Activated naive CD8-positive, alpha-beta T cell treated with anti-CD3 and anti-CD28 coated beads, Interleukin-2, amount 10 ng/mL, durations not matched to agents 7 days and 5 days (primary cell): ENCODE measurements at regions not wholly inside any gene's neighbourhood (a gene's known extent, or its start where the extent isn't known, plus 50 kb on each side); places are given as distances from the start of the nearest gene placed in this dataset.
"Not testable (repeated sequence)": the region's sequence is repeated elsewhere in the genome, so short reads cannot be mapped to it uniquely, and the experiment has no call there.

Source experiments
- ATAC-seq: fragments of 150-1000 bp; cut with Tn5 transposase; one replicate; pipeline ENCODE4 v1.10.0; 2021; ENCODE audit warnings: low read depth, moderate library complexity
- POLR2A ChIA-PET: fragments of 350-600 bp; sonication (Branson Sonifier 250); formaldehyde crosslinking; loops from one replicate; lab custom pipeline; 2021; ENCODE audit warnings: antibody characterized with exemption; lab: Charles Lee
- DNase-seq: peaks from one replicate; pipeline ENCODE4 v3.0.0; 2021
- H3K27ac Mint-ChIP-seq: one replicate; pipeline ENCODE4 v1.8.0; 2022; ENCODE audit warnings: mild to moderate bottlenecking, mixed read lengths
- H3K27me3 Mint-ChIP-seq: one replicate; pipeline ENCODE4 v1.8.0; 2022; ENCODE audit warnings: mild to moderate bottlenecking, moderate library complexity, mixed read lengths
- H3K36me3 Mint-ChIP-seq: one replicate; pipeline ENCODE4 v1.8.0; 2021; ENCODE audit warnings: mild to moderate bottlenecking, mixed read lengths
- H3K4me1 Mint-ChIP-seq: one replicate; pipeline ENCODE4 v1.8.0; 2021; ENCODE audit warnings: mixed read lengths
- H3K4me3 Mint-ChIP-seq: one replicate; pipeline ENCODE4 v1.8.0; 2022; ENCODE audit warnings: mild to moderate bottlenecking, moderate library complexity, mixed read lengths
- H3K9me3 Mint-ChIP-seq: one replicate; pipeline ENCODE4 v1.8.0; 2021; ENCODE audit warnings: mixed read lengths

DNA sequence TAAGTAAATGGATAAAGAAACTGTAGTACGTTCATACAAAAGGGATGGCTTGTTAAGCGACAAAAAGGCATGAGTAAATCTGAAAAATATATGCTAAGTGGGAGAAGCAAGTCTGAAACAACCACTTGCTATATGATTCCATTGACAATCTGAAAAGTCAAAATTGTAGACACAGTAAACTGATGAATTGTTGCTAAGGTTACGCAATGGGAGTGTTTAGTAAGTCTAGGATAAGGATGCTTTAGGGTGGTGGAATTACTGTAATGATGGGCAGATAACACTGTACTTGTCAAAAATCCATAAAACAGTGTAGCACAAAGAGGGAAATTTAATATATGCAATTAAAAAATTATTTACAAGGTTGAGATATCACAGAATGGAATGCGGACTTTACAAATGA is 984.9 kb downstream of the FSCB start:
- POLR2A ChIA-PET: no interaction called here
- H3K4me3 Mint-ChIP-seq: no peak overlapping the region
- no peaks in the 10 kb centered on the region for H3K27me3 Mint-ChIP-seq
- no peak for DNase-seq
- no peak overlapping the region for H3K27ac Mint-ChIP-seq
- ATAC-seq: no peak
- H3K36me3 Mint-ChIP-seq: no peaks in the 10 kb centered on the region
- H3K4me1 Mint-ChIP-seq: no peaks in the 10 kb centered on the region
- H3K9me3 Mint-ChIP-seq: no peaks in the 10 kb centered on the region

- Mint-ChIP-seq H3K27ac (no peak overlapping the region), H3K4me3 (no peak overlapping the region), H3K4me1 (no peaks in the 10 kb centered on the region), H3K36me3 (no peaks in the 10 kb centered on the region), H3K27me3 (no peaks in the 10 kb centered on the region), H3K9me3 (peaks cover 1% of the 10 kb centered on the region)
- no peak for DNase-seq
- ATAC-seq: no peak
- POLR2A ChIA-PET: no interaction called here
These were observed 1003.6 kb downstream of the FSCB start for GRCh38 chr14:43503508-43503907.

DNA sequence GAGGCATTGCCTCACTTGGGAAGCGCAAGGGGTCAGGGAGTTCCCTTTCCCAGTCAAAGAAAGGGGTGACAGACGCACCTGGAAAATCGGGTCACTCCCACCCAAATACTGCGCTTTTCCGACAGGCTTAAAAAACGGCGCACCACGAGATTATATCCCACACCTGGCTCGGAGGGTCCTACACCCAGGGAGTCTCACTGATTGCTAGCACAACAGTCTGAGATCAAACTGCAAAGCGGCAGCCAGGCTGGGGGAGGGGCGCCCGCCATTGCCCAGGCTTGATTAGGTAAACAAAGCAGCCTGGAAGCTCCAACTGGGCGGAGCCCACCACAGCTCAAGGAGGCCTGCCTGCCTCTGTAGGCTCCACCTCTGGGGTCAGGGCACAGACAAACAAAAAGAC is 1014.7 kb downstream of the FSCB start:
- POLR2A ChIA-PET, H3K9me3 Mint-ChIP-seq, H3K4me3 Mint-ChIP-seq, H3K27ac Mint-ChIP-seq, H3K4me1 Mint-ChIP-seq, H3K27me3 Mint-ChIP-seq, ATAC-seq, DNase-seq, H3K36me3 Mint-ChIP-seq: not testable (repeated sequence)

GRCh38 chr14:43483415-43483814 is 1023.7 kb downstream of the FSCB start:
- H3K4me1 Mint-ChIP-seq: no peaks in the 10 kb centered on the region
- no peak for DNase-seq
- H3K4me3 Mint-ChIP-seq: no peak overlapping the region
- no peaks in the 10 kb centered on the region for H3K27me3 Mint-ChIP-seq
- H3K27ac Mint-ChIP-seq: no peak overlapping the region
- H3K9me3 Mint-ChIP-seq: peaks cover 1% of the 10 kb centered on the region
- H3K36me3 Mint-ChIP-seq: no peaks in the 10 kb centered on the region
- POLR2A ChIA-PET: no interaction called here
- ATAC-seq: no peak

DNA sequence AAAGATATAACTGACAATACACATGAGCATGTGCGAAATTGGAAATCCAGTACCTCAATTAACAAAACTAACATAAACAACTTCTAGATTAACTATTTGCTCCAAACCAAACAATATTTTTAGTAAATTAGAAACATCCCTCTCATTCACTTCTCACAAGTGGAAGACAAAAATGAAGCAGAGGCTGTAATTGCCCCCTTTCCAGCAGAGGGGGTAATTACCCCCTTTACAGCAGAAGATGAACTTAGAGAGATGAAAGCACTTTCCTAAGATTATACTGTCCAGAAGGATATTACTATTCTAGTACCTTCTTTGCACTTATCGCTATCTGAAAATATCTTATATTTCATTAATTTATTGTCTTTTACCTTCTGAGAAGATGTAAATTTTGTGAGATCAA is 1025.2 kb downstream of the FSCB start:
- H3K9me3 Mint-ChIP-seq: peaks cover 1% of the 10 kb centered on the region
- H3K27me3 Mint-ChIP-seq: no peaks in the 10 kb centered on the region
- ATAC-seq (no peak), DNase-seq (no peak)
- H3K27ac Mint-ChIP-seq: no peak overlapping the region
- POLR2A ChIA-PET: no interaction called here
- H3K4me3 Mint-ChIP-seq: no peak overlapping the region
- no peaks in the 10 kb centered on the region for H3K4me1 Mint-ChIP-seq
- H3K36me3 Mint-ChIP-seq: no peaks in the 10 kb centered on the region

DNA sequence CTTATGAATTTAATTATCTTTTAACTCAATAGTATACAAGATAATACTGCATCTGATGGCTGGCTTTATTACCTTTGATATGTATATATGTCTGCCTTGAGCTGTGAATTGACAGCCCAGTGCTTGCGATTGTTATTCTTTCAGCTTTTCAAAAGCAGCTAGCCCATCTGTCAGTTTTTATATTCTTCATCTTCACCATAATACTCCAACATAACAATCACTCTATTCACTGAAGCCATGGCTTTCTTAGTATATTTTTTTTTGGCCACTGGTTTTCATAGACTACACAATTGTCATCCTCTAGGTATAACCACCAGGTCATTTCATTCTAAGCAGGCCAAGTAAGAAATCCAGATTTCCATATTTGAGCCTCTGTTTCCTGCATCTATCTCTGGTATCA is 1026.1 kb downstream of the FSCB start:
- no peak for DNase-seq
- H3K9me3 Mint-ChIP-seq: peaks cover 1% of the 10 kb centered on the region
- POLR2A ChIA-PET: no interaction called here
- H3K27ac Mint-ChIP-seq: no peak overlapping the region
- ATAC-seq: no peak
- no peaks in the 10 kb centered on the region for H3K27me3 Mint-ChIP-seq
- no peaks in the 10 kb centered on the region for H3K36me3 Mint-ChIP-seq
- no peaks in the 10 kb centered on the region for H3K4me1 Mint-ChIP-seq
- no peak overlapping the region for H3K4me3 Mint-ChIP-seq

DNA sequence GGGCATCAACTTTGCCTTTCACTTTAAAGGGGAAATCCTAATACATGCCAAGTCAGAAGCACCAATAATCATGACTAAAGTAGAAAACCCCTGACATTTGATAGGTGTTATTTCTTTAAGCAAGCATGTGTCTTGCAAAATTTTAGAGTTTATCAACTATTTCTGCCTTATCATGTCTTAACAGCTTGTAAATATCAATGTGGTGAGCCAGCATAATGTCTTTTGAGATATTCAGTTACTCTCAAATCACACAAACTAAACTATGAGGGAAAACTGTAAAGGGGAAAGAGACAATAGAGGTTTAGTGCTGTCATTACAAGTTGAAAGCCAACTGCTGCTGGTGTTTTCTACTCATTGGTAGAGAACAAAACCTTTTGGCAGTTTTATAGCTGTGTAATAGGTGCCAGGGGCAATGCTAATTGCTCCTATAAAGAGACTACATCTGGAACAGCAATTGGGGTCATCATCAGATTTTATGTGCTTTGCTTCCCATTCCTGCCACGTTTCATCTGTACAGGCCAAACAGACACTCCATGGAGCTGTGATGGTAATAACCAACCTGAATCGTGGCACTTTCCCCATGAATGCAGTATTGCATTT is 1027.4 kb downstream of the FSCB start:
- no peak overlapping the region for H3K27ac Mint-ChIP-seq
- POLR2A ChIA-PET: no interaction called here
- H3K9me3 Mint-ChIP-seq: peaks cover 1% of the 10 kb centered on the region
- H3K4me1 Mint-ChIP-seq: no peaks in the 10 kb centered on the region
- no peaks in the 10 kb centered on the region for H3K27me3 Mint-ChIP-seq
- H3K4me3 Mint-ChIP-seq: no peak overlapping the region
- H3K36me3 Mint-ChIP-seq: no peaks in the 10 kb centered on the region
- ATAC-seq (no peak), DNase-seq (no peak)

DNA sequence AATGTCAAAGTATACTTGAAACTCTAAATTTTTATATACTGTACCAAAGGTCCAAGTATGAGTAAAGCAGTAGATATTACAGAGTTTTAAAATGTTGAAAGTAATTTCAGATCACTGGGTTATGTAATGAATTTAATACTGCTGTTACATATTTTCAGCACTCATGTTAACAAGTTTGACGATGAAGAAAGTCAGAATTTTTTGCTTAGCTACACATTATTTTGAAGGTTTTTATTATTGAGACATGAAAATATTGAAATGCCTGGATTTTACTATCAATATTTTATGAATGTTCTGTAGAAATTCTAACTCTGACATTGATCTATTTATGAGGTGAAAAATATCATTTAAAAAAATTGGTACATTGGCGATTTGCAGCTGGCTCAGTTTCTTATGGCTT is 1030.3 kb downstream of the FSCB start:
- Mint-ChIP-seq H3K27me3 (no peaks in the 10 kb centered on the region), H3K36me3 (no peaks in the 10 kb centered on the region), H3K9me3 (peaks cover 1% of the 10 kb centered on the region), H3K4me3 (no peak overlapping the region), H3K4me1 (no peaks in the 10 kb centered on the region), H3K27ac (no peak overlapping the region)
- DNase-seq: no peak
- no peak for ATAC-seq
- POLR2A ChIA-PET: no interaction called here

DNA sequence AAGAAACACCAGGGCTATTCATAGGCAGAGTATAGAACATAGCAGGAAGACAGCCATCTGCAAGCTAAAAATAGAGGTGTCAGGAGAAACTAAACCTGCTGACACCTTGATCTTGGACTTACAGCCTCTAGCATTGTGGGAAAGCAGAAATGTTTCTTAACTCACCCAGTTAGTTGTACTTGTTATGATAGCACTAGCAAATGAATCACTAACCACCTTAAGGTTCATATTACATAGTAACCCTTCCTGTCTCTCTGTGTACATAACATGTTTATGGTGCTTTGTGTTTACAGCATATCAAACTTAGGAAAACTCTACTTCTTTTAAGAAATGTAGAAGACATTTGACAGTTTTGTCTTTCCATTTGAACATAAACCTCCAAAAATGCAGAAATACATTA is 1031.3 kb downstream of the FSCB start:
- no peaks in the 10 kb centered on the region for H3K4me1 Mint-ChIP-seq
- POLR2A ChIA-PET: no interaction called here
- DNase-seq (no peak), ATAC-seq (no peak)
- no peak overlapping the region for H3K27ac Mint-ChIP-seq
- H3K36me3 Mint-ChIP-seq: no peaks in the 10 kb centered on the region
- H3K4me3 Mint-ChIP-seq: no peak overlapping the region
- no peaks in the 10 kb centered on the region for H3K27me3 Mint-ChIP-seq
- H3K9me3 Mint-ChIP-seq: no peaks in the 10 kb centered on the region

- Mint-ChIP-seq H3K27ac (no peak overlapping the region), H3K36me3 (no peaks in the 10 kb centered on the region), H3K27me3 (no peaks in the 10 kb centered on the region), H3K4me1 (no peaks in the 10 kb centered on the region), H3K4me3 (no peak overlapping the region), H3K9me3 (no peaks in the 10 kb centered on the region)
- POLR2A ChIA-PET: no interaction called here
- ATAC-seq: no peak
- DNase-seq: no peak
These were observed 1035.5 kb downstream of the FSCB start for GRCh38 chr14:43471595-43471994.

- DNase-seq (no peak), ATAC-seq (no peak)
- no peaks in the 10 kb centered on the region for H3K4me1 Mint-ChIP-seq
- no peaks in the 10 kb centered on the region for H3K27me3 Mint-ChIP-seq
- H3K9me3 Mint-ChIP-seq: peaks cover under 1% of the 10 kb centered on the region
- H3K36me3 Mint-ChIP-seq: no peaks in the 10 kb centered on the region
- POLR2A ChIA-PET: no interaction called here
- no peak overlapping the region for H3K27ac Mint-ChIP-seq
- H3K4me3 Mint-ChIP-seq: no peak overlapping the region
These were observed 1042.1 kb downstream of the FSCB start for GRCh38 chr14:43464968-43465367.

DNA sequence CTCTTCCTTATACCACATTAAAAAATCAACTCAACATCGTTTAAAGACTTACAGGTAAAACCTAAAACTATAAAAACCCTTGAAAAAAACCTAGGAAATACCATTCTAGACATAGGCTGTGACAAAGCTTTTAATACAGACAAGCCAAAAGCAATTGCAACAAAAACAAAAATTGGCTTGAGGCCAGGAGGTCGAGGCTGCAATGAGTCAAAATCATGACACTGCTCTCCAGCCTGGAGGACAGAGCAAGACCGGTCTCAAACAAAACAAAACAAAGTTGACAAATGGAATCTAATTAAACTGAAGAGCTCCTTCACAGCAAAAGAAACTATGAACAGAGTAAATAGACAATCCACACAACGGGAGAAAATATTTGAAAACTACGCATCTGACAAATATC is 1057.8 kb downstream of the FSCB start:
- Mint-ChIP-seq H3K36me3 (no peaks in the 10 kb centered on the region), H3K27ac (no peak overlapping the region), H3K9me3 (peaks cover 4% of the 10 kb centered on the region), H3K27me3 (no peaks in the 10 kb centered on the region), H3K4me3 (no peak overlapping the region), H3K4me1 (no peaks in the 10 kb centered on the region)
- ATAC-seq (no peak), DNase-seq (no peak)
- POLR2A ChIA-PET: no interaction called here

DNA sequence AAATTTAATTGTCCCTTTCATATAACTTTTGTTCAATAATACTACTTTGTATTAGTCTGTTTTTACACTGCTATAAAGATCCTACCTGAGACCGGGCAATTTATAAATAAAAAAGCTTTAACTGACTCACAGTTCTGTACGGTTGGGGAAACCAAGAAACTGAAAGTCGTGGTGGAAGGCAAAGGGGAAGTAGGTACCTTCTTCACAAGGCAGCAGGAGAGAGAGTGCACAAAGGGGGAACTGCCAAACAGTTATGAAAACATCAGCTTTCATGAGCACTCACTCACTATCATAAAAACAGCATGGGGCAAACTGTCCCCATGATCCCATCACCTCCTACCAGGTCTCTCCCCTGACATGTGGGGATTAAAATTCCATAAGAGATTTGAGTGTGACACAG is 1069.0 kb downstream of the FSCB start:
- no peak overlapping the region for H3K4me3 Mint-ChIP-seq
- peaks cover 1% of the 10 kb centered on the region for H3K9me3 Mint-ChIP-seq
- H3K36me3 Mint-ChIP-seq: no peaks in the 10 kb centered on the region
- POLR2A ChIA-PET: no interaction called here
- ATAC-seq: no peak
- no peaks in the 10 kb centered on the region for H3K4me1 Mint-ChIP-seq
- H3K27me3 Mint-ChIP-seq: no peaks in the 10 kb centered on the region
- no peak for DNase-seq
- H3K27ac Mint-ChIP-seq: no peak overlapping the region

DNA sequence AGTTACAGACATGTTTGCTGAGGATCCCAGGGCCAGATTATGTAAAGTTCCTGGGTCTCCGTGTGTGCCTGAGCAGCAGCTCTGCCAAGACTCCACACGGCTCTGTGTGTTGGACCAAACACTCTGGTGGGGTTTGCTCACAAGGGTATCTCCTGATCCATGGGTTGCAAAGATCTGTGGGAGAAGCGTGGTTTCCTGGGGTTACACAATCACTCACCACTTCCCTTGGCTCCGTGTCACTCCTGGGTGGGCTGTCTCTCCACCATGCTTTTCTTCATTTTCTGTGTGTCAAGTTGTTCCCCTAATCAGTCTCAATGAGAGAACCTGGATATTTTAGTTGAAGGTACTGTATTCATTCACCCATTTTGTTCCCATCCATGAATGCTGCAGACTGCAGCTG is 1088.8 kb downstream of the FSCB start:
- Mint-ChIP-seq H3K27me3 (no peaks in the 10 kb centered on the region), H3K36me3 (no peaks in the 10 kb centered on the region)

DNA sequence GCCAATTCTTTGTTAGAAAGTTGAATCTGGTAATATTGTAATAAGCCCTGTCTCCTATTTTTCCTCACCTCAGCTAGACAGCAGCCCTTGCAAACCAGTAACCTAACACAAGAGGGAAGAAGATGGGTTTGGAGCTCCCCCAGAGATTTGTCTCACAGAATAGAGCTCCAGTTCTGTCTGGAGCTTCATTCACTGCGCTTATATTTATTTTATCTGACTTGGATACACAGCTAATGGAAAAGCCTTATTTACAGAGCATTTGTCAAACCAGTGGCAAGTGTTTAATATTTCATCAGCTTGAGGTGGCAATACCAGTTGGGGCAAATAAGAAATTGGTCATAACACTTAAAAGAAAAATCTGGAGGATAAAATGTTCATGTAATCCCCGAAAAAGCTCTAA is 1094.0 kb downstream of the FSCB start:
- DNase-seq (no peak), ATAC-seq (no peak)
- no peaks in the 10 kb centered on the region for H3K4me1 Mint-ChIP-seq
- H3K27ac Mint-ChIP-seq: no peak overlapping the region
- no peak overlapping the region for H3K4me3 Mint-ChIP-seq
- H3K9me3 Mint-ChIP-seq: peaks cover 4% of the 10 kb centered on the region
- POLR2A ChIA-PET: no interaction called here
- no peaks in the 10 kb centered on the region for H3K36me3 Mint-ChIP-seq
- H3K27me3 Mint-ChIP-seq: no peaks in the 10 kb centered on the region

More for the DNA sequence above, 1088.8 kb downstream of the FSCB start:
- POLR2A ChIA-PET: no interaction called here
- DNase-seq: no peak
- Mint-ChIP-seq H3K4me3 (no peak overlapping the region), H3K9me3 (peaks cover 6% of the 10 kb centered on the region), H3K27ac (no peak overlapping the region), H3K4me1 (no peaks in the 10 kb centered on the region)
- no peak for ATAC-seq
